PC-9 (cell line): ENCODE measurements at regions not wholly inside any gene's neighbourhood (a gene's known extent, or its start where the extent isn't known, plus 50 kb on each side); places are given as distances from the start of the nearest gene placed in this dataset.

ENCODE experiments used
- CTCF ChIP-seq: fragments of 200-600 bp; sonication (generic); conservative IDR thresholded peaks from 2 replicates; pipeline ENCODE4 v1.6.1; 2017; ENCODE audit warnings: mixed run types, antibody characterized with exemption, mild to moderate bottlenecking, moderate library complexity
- EZH2 ChIP-seq: fragments of 200-600 bp; sonication (generic); IDR thresholded peaks from 2 replicates; pipeline ENCODE4 v1.8.0; 2017; ENCODE audit warnings: antibody characterized with exemption, low read depth

- no peak for TF ChIP-seq CTCF
- no peak for TF ChIP-seq EZH2
Observed at GRCh38 chr6:81925201-81925600, 172.7 kb upstream of the TENT5A start.
